Peyer's patch (tissue), 4 donors: ENCODE measurements at regions not wholly inside any gene's neighbourhood (a gene's known extent, or its start where the extent isn't known, plus 50 kb on each side); places are given as distances from the start of the nearest gene placed in this dataset.

Experiments
- CTCF ChIP-seq, 6 experiments: fragments of 450-650 bp in 4 of 6; fragments of 200-600 bp in 2 of 6; sonication (generic) in 1 of 6; IDR thresholded peaks; one replicate each; pipeline ENCODE4 v1.5.1; 2017 to 2019; ENCODE audit warnings: antibody characterized with exemption in 6 of 6, mild to moderate bottlenecking in 3 of 6, moderate library complexity in 1 of 6
- POLR2A ChIP-seq, 2 donors: fragments of 450-650 bp; IDR thresholded peaks; one replicate each; pipeline ENCODE4 v1.5.1; 2017; ENCODE audit warnings: antibody characterized with exemption in 2 of 2, mild to moderate bottlenecking in 2 of 2, moderate library complexity in 2 of 2

GRCh38 chr1:222890716-222891115, 75.9 kb downstream of the DISP1 start:
- no peak for TF ChIP-seq CTCF (IDR thresholded peaks at IDR 0.05)
- no peak for TF ChIP-seq POLR2A (IDR thresholded peaks at IDR 0.05)
